ENCODE measurements at regions not wholly inside any gene's neighbourhood (a gene's known extent, or its start where the extent isn't known, plus 50 kb on each side); places are given as distances from the start of the nearest gene placed in this dataset.

- Histone ChIP-seq H3K9me3 (ENCODE audit: control insufficient read depth in 1 of 2, insufficient read depth in 1 of 2, low read depth in 1 of 2, low read length in 2 of 2) (no peaks in the 10 kb centered on the region), H3K4me2 (ENCODE audit: low read length) (no peak overlapping the region), H4K20me1 (ENCODE audit: insufficient read depth) (no peaks in the 10 kb centered on the region), H3K4me3 (replicated peaks in 1 of 2; ENCODE audit: low read depth in 1 of 2, low read length in 2 of 2) (no peak overlapping the region), H3K4me1 (ENCODE audit: control insufficient read depth in 1 of 2, insufficient read depth in 2 of 2, low read length in 2 of 2) (no peaks in the 10 kb centered on the region), H3K9ac (ENCODE audit: low read length) (no peak overlapping the region), H2AFZ (ENCODE audit: low read depth, low read length, poor library complexity, severe bottlenecking) (no peak overlapping the region), H3K27ac (ENCODE audit: low read depth, low read length) (no peak overlapping the region), H3K9me2 (ENCODE audit: insufficient read depth) (no peaks in the 10 kb centered on the region), H3K79me2 (ENCODE audit: insufficient read depth, low read length) (no peaks in the 10 kb centered on the region), H3K27me3 (ENCODE audit: insufficient read depth, low read length) (0 out of 2 replicates have a peak, but pooled peaks cover 2% of the 10 kb centered on the region), H3K36me3 (ENCODE audit: control insufficient read depth in 1 of 2, insufficient read depth in 2 of 2, low read length in 2 of 2) (no peaks in the 10 kb centered on the region)
- no TSS peak for BruUV-seq (replicated peaks)
- ChIA-PET RAD21 (ENCODE audit: low non-redundant PET in 1 of 2, low total read pairs in 2 of 2, uncharacterized antibody in 2 of 2, unreplicated experiment in 2 of 2) (no interaction called here), CTCF (no interaction called here), POLR2A (no interaction called here)
- DNase-seq (ENCODE audit: low read depth, low spot score) (no peak), ATAC-seq (no peak)
- no peak for TF ChIP-seq SIN3A (IDR thresholded peaks at IDR 0.05; ENCODE audit: low read depth)
- intact Hi-C loops (cut with micrococcal nuclease) = no loop called here
Measured at GRCh38 chr7:41881331-41882130, 178.6 kb upstream of the INHBA start.

- no TSS peak for BruUV-seq (replicated peaks)
- H3K4me3 ChIP-seq (replicated peaks in 1 of 2; ENCODE audit: low read depth in 1 of 2, low read length in 2 of 2) = no peak overlapping the region
- no peak for DNase-seq (ENCODE audit: low read depth, low spot score)
- H3K9me3 ChIP-seq (ENCODE audit: control insufficient read depth in 1 of 2, insufficient read depth in 1 of 2, low read depth in 1 of 2, low read length in 2 of 2) = no peaks in the 10 kb centered on the region
- no peaks in the 10 kb centered on the region for H4K20me1 ChIP-seq (ENCODE audit: insufficient read depth)
- no peaks in the 10 kb centered on the region for H3K36me3 ChIP-seq (ENCODE audit: control insufficient read depth in 1 of 2, insufficient read depth in 2 of 2, low read length in 2 of 2)
- ChIA-PET RAD21 (ENCODE audit: low non-redundant PET in 1 of 2, low total read pairs in 2 of 2, uncharacterized antibody in 2 of 2, unreplicated experiment in 2 of 2) (no interaction called here), CTCF (no interaction called here), POLR2A (no interaction called here)
- 0 out of 2 replicates have a peak, but pooled peaks cover 2% of the 10 kb centered on the region for H3K27me3 ChIP-seq (ENCODE audit: insufficient read depth, low read length)
- H3K4me2 ChIP-seq (ENCODE audit: low read length) = no peak overlapping the region
- TF ChIP-seq JUND (IDR thresholded peaks at IDR 0.05) (no peak), TCF7L2 (IDR thresholded peaks at IDR 0.05; ENCODE audit: borderline replicate concordance, extremely low read depth, insufficient read depth, insufficient read length) (no peak), SP1 (IDR thresholded peaks at IDR 0.05; ENCODE audit: low read depth) (no peak), POLR2A (IDR thresholded peaks at IDR 0.05; ENCODE audit: borderline replicate concordance, extremely low read depth, insufficient read depth, insufficient read length) (no peak)
- intact Hi-C loops (cut with micrococcal nuclease) = no loop called here
- no peak overlapping the region for H3K27ac ChIP-seq (ENCODE audit: low read depth, low read length)
- H3K79me2 ChIP-seq (ENCODE audit: insufficient read depth, low read length) = no peaks in the 10 kb centered on the region
- no peaks in the 10 kb centered on the region for H3K4me1 ChIP-seq (ENCODE audit: control insufficient read depth in 1 of 2, insufficient read depth in 2 of 2, low read length in 2 of 2)
- H2AFZ ChIP-seq (ENCODE audit: low read depth, low read length, poor library complexity, severe bottlenecking) = no peak overlapping the region
- no peak overlapping the region for H3K9ac ChIP-seq (ENCODE audit: low read length)
- H3K9me2 ChIP-seq (ENCODE audit: insufficient read depth) = no peaks in the 10 kb centered on the region
- no peak for ATAC-seq
Measured at GRCh38 chr7:41880107-41880506, 177.2 kb upstream of the INHBA start.
